GM23338 (cell line): ENCODE measurements at regions not wholly inside any gene's neighbourhood (a gene's known extent, or its start where the extent isn't known, plus 50 kb on each side); places are given as distances from the start of the nearest gene placed in this dataset.
A peak's percentile ranks its signal among the peaks of the same experiment; 100 is the strongest.

Experiments
- ATAC-seq: fragments of 200-7000 bp; cut with Tn5 transposase; 3 replicates; pipeline ENCODE4 v1.9.1; 2020
- DNase-seq: peaks from one replicate; pipeline ENCODE4 v3.0.0-alpha.2; 2015; ENCODE audit warnings: low spot score
- H2AFZ ChIP-seq: fragments of 200-600 bp; sonication (generic); 2 replicates; pipeline ENCODE4 v1.8.0; 2016; ENCODE audit warnings: antibody characterized with exemption, mild to moderate bottlenecking, moderate library complexity
- H3F3A ChIP-seq: fragments of 200-600 bp; sonication (generic); replicated peaks from 2 replicates; pipeline ENCODE4 v1.8.0; 2017; ENCODE audit warnings: antibody characterized with exemption, mixed run types, low read depth
- H3K27ac ChIP-seq: fragments of 200-600 bp; sonication (generic); 2 replicates; pipeline ENCODE4 v1.6.1; 2016; ENCODE audit warnings: low read depth
- H3K27me3 ChIP-seq: fragments of 200-600 bp; sonication (generic); 2 replicates; pipeline ENCODE4 v1.8.0; 2016; ENCODE audit warnings: mild to moderate bottlenecking, mixed run types, moderate library complexity; ENCODE audit not compliant: insufficient read depth
- H3K36me3 ChIP-seq: fragments of 200-600 bp; sonication (generic); 2 replicates; pipeline ENCODE4 v1.8.0; 2016; ENCODE audit warnings: mild to moderate bottlenecking; ENCODE audit not compliant: insufficient read depth
- H3K4me1 ChIP-seq: fragments of 200-600 bp; sonication (generic); 2 replicates; pipeline ENCODE4 v1.8.0; 2016; ENCODE audit warnings: mild to moderate bottlenecking, moderate library complexity; ENCODE audit not compliant: insufficient read depth
- H3K4me2 ChIP-seq: fragments of 200-600 bp; sonication (generic); 2 replicates; pipeline ENCODE4 v1.7.1; 2017; ENCODE audit warnings: mixed run types
- H3K4me3 ChIP-seq: fragments of 200-600 bp; sonication (generic); 2 replicates; pipeline ENCODE4 v1.6.1; 2016; ENCODE audit warnings: mixed run types
- H3K79me2 ChIP-seq: fragments of 200-600 bp; sonication (generic); replicated peaks from 2 replicates; pipeline ENCODE4 v1.8.0; 2017; ENCODE audit warnings: mild to moderate bottlenecking; ENCODE audit not compliant: insufficient read depth
- H3K9me2 ChIP-seq: fragments of 200-600 bp; sonication (generic); 2 replicates; pipeline ENCODE4 v1.8.0; 2017; ENCODE audit not compliant: insufficient read depth
- H4K20me1 ChIP-seq: fragments of 200-600 bp; sonication (generic); replicated peaks from 2 replicates; pipeline ENCODE4 v1.8.0; 2017; ENCODE audit warnings: mild to moderate bottlenecking; ENCODE audit not compliant: insufficient read depth
- H3K27ac Mint-ChIP-seq: 2 replicates; pipeline ENCODE4 v1.8.0; 2020; ENCODE audit warnings: inconsistent platforms, mild to moderate bottlenecking, moderate library complexity, mixed read lengths
- H3K27me3 Mint-ChIP-seq: 3 replicates; pipeline ENCODE4 v1.8.0; 2022; ENCODE audit warnings: low read depth, mild to moderate bottlenecking, moderate library complexity, mixed read lengths, inconsistent platforms; ENCODE audit not compliant: insufficient read depth, poor library complexity
- H3K36me3 Mint-ChIP-seq: 3 replicates; pipeline ENCODE4 v1.8.0; 2021; ENCODE audit warnings: low read depth, mild to moderate bottlenecking, inconsistent platforms, moderate library complexity, mixed read lengths
- H3K4me1 Mint-ChIP-seq: 3 replicates; pipeline ENCODE4 v1.8.0; 2020; ENCODE audit warnings: mild to moderate bottlenecking, inconsistent platforms, mixed read lengths
- H3K4me3 Mint-ChIP-seq: 3 replicates; pipeline ENCODE4 v1.8.0; 2021; ENCODE audit warnings: moderate library complexity, mild to moderate bottlenecking, inconsistent platforms, mixed read lengths
- H3K9me3 Mint-ChIP-seq: 3 replicates; pipeline ENCODE4 v1.8.0; 2020; ENCODE audit warnings: moderate library complexity, mild to moderate bottlenecking, inconsistent platforms, mixed read lengths
- CREB1 ChIP-seq: fragments of 250-450 bp; sonication (Bioruptor Pico); IDR thresholded peaks from 2 replicates; pipeline ENCODE4 v1.5.0; 2020; ENCODE audit warnings: low read depth, mild to moderate bottlenecking, moderate library complexity
- CTCF ChIP-seq, 2 experiments: fragments of 200-600 bp in 1 of 2; sonication (generic) in 1 of 2; conservative IDR thresholded peaks; 2 replicates each; pipeline versions ENCODE4 v1.5.1 to v1.6.1; 2016 to 2017; ENCODE audit warnings: antibody characterized with exemption in 2 of 2, low read depth in 2 of 2, mild to moderate bottlenecking in 2 of 2, moderate library complexity in 1 of 2
- ETS1 ChIP-seq: IDR thresholded peaks from 2 replicates; pipeline ENCODE4 v1.6.1; 2016; ENCODE audit warnings: antibody characterized with exemption
- EZH2 ChIP-seq: fragments of 200-600 bp; sonication (generic); IDR thresholded peaks from one replicate; pipeline ENCODE4 v1.8.0; 2017; ENCODE audit warnings: antibody characterized with exemption, mild to moderate bottlenecking, low read depth; ENCODE audit not compliant: unreplicated experiment
- EZH2phosphoT487 ChIP-seq: fragments of 200-600 bp; sonication (generic); IDR thresholded peaks from one replicate; pipeline ENCODE4 v1.8.1; 2018; ENCODE audit warnings: antibody characterized with exemption; ENCODE audit not compliant: unreplicated experiment
- JUNB ChIP-seq: IDR thresholded peaks from one replicate; pipeline ENCODE4 v1.6.1; 2016; ENCODE audit warnings: antibody characterized with exemption; ENCODE audit not compliant: unreplicated experiment
- NANOG ChIP-seq: IDR thresholded peaks from 2 replicates; pipeline ENCODE4 v1.6.1; 2016; ENCODE audit warnings: antibody characterized with exemption, borderline replicate concordance
- POLR2AphosphoS5 ChIP-seq: IDR thresholded peaks from 2 replicates; pipeline ENCODE4 v1.6.1; 2016; ENCODE audit warnings: antibody characterized with exemption, low read depth
- REST ChIP-seq: IDR thresholded peaks from one replicate; pipeline ENCODE4 v1.6.1; 2018; ENCODE audit warnings: antibody characterized with exemption; ENCODE audit not compliant: unreplicated experiment
- STAT1 ChIP-seq: IDR thresholded peaks from one replicate; pipeline ENCODE4 v1.6.1; 2016; ENCODE audit warnings: antibody characterized with exemption; ENCODE audit not compliant: unreplicated experiment
- ZNF114 ChIP-seq: fragments of 250-450 bp; sonication (Bioruptor Pico); IDR thresholded peaks from 2 replicates; pipeline ENCODE4 v1.5.0; 2020; ENCODE audit warnings: mild to moderate bottlenecking, moderate library complexity
- ZNF331 ChIP-seq: fragments of 250-450 bp; sonication (Bioruptor Pico); IDR thresholded peaks from 2 replicates; pipeline ENCODE4 v1.5.0; 2020; ENCODE audit warnings: low read depth, mild to moderate bottlenecking, moderate library complexity
- ZNF462 ChIP-seq: fragments of 250-450 bp; sonication (Bioruptor Pico); IDR thresholded peaks from 2 replicates; pipeline ENCODE4 v1.5.0; 2020; ENCODE audit warnings: mild to moderate bottlenecking, moderate library complexity

- H3K27ac Mint-ChIP-seq, result no peak overlapping the region
- Histone ChIP-seq H3K9me2 (no peaks in the 10 kb centered on the region), H3F3A (no peaks in the 10 kb centered on the region), H4K20me1 (no peaks in the 10 kb centered on the region), H3K79me2 (no peaks in the 10 kb centered on the region), H3K4me2 (no peak overlapping the region), H3K4me1 (no peaks in the 10 kb centered on the region), H3K36me3 (no peaks in the 10 kb centered on the region), H3K27ac (no peak overlapping the region), H2AFZ (peak overlapping the region; percentile 59; the same call in 1 of the 2 replicates), H3K4me3 (no peak overlapping the region), H3K27me3 (no peaks in the 10 kb centered on the region)
- H3K4me3 Mint-ChIP-seq, result no peak overlapping the region
- H3K9me3 Mint-ChIP-seq, result no peaks in the 10 kb centered on the region
- H3K4me1 Mint-ChIP-seq, result no peaks in the 10 kb centered on the region; the same call in 2 of the 3 replicates
- peaks cover 6% of the 10 kb centered on the region for H3K27me3 Mint-ChIP-seq
- no peak for TF ChIP-seq REST
- no peak for TF ChIP-seq ZNF114
- no peak for TF ChIP-seq EZH2phosphoT487
- no peak for TF ChIP-seq NANOG
- TF ChIP-seq EZH2, result no peak
- no peak for TF ChIP-seq CTCF (conservative IDR thresholded peaks at IDR 0.05; ENCODE audit: low read depth in 2 of 2)
- no peak for TF ChIP-seq ETS1
- TF ChIP-seq ZNF331 (CRISPR knock-in tag), result no peak
- TF ChIP-seq STAT1, result no peak
- no peak for TF ChIP-seq CREB1 (CRISPR knock-in tag)
- TF ChIP-seq ZNF462 (CRISPR knock-in tag), result no peak
- no peak for TF ChIP-seq JUNB
- TF ChIP-seq POLR2AphosphoS5, result no peak
- no peaks in the 10 kb centered on the region for H3K36me3 Mint-ChIP-seq
- DNase-seq (peak; percentile 13), ATAC-seq (peak; percentile 41)
These were observed 300.6 kb downstream of the EIPR1 start for GRCh38 chr2:3076848-3077642.
